HG02884 (cell line): ENCODE measurements at regions not wholly inside any gene's neighbourhood (a gene's known extent, or its start where the extent isn't known, plus 50 kb on each side); places are given as distances from the start of the nearest gene placed in this dataset.
A peak's percentile ranks its signal among the peaks of the same experiment; 100 is the strongest.
"Not testable (repeated sequence)": the region's sequence is repeated elsewhere in the genome, so short reads cannot be mapped to it uniquely, and the experiment has no call there.

Source experiments
- ATAC-seq: cut with Tn5 transposase; IDR thresholded peaks from one replicate; pipeline ENCODE4 v1.9.1; 2021; ENCODE audit warnings: mild to moderate bottlenecking, moderate library complexity; ENCODE audit not compliant: unreplicated experiment

GRCh38 chr9:2425676-2426075 lies 195.9 kb upstream of the VLDLR start:
- ATAC-seq = no peak

GRCh38 chr9:2427120-2427891 lies 194.3 kb upstream of the VLDLR start:
- no peak for ATAC-seq

GRCh38 chr9:2439957-2440356 lies 181.6 kb upstream of the VLDLR start:
- ATAC-seq = no peak

- ATAC-seq = not testable (repeated sequence)
Measured at GRCh38 chr9:2443933-2444332, 177.7 kb upstream of the VLDLR start.

- ATAC-seq = no peak
Measured at GRCh38 chr9:2448193-2448738, 173.3 kb upstream of the VLDLR start.

GRCh38 chr9:2453106-2453505 lies 168.5 kb upstream of the VLDLR start:
- no peak for ATAC-seq

GRCh38 chr9:2453701-2454100 lies 167.9 kb upstream of the VLDLR start:
- ATAC-seq = no peak

- no peak for ATAC-seq
Measured at GRCh38 chr9:2459756-2460155, 161.8 kb upstream of the VLDLR start.

GRCh38 chr9:2461892-2462291 lies 159.7 kb upstream of the VLDLR start:
- no peak for ATAC-seq

GRCh38 chr9:2464624-2465023 lies 157.0 kb upstream of the VLDLR start:
- no peak for ATAC-seq

- no peak for ATAC-seq
Measured at GRCh38 chr9:2465516-2465915, 156.1 kb upstream of the VLDLR start.

- peak; percentile 97 for ATAC-seq
Measured at GRCh38 chr9:2465921-2466460, 155.6 kb upstream of the VLDLR start.

GRCh38 chr9:2466703-2467102 lies 154.9 kb upstream of the VLDLR start:
- no peak for ATAC-seq

- no peak for ATAC-seq
Measured at GRCh38 chr9:2469681-2470221, 151.8 kb upstream of the VLDLR start.

- no peak for ATAC-seq
Measured at GRCh38 chr9:2473681-2474080, 147.9 kb upstream of the VLDLR start.

GRCh38 chr9:2477755-2478154 lies 143.8 kb upstream of the VLDLR start:
- no peak for ATAC-seq

- ATAC-seq = no peak
Measured at GRCh38 chr9:2478421-2478820, 143.2 kb upstream of the VLDLR start.

GRCh38 chr9:2479056-2479565 lies 142.5 kb upstream of the VLDLR start:
- no peak for ATAC-seq

GRCh38 chr9:2480255-2480837 lies 141.2 kb upstream of the VLDLR start:
- ATAC-seq = no peak

- ATAC-seq = no peak
Measured at GRCh38 chr9:2481216-2481615, 140.4 kb upstream of the VLDLR start.

GRCh38 chr9:2486988-2487387 lies 134.6 kb upstream of the VLDLR start:
- no peak for ATAC-seq
